Thyroid gland (tissue), 4 donors: ENCODE measurements at regions not wholly inside any gene's neighbourhood (a gene's known extent, or its start where the extent isn't known, plus 50 kb on each side); places are given as distances from the start of the nearest gene placed in this dataset.

ENCODE experiments used
- CTCF ChIP-seq, 6 experiments: fragments of 200-600 bp in 3 of 6; fragments of 450-650 bp in 3 of 6; sonication (generic) in 3 of 6; IDR thresholded peaks; one replicate each; pipeline ENCODE4 v1.5.1; 2016 to 2019; ENCODE audit warnings: antibody characterized with exemption in 6 of 6, mild to moderate bottlenecking in 2 of 6, inconsistent platforms in 1 of 6, moderate library complexity in 1 of 6
- POLR2A ChIP-seq, 2 donors: fragments of 450-650 bp; IDR thresholded peaks; one replicate each; pipeline ENCODE4 v1.6.1; 2017; ENCODE audit warnings: antibody characterized with exemption in 2 of 2, mild to moderate bottlenecking in 2 of 2, moderate library complexity in 1 of 2

GRCh38 chr21:43361127-43361492 lies 65.8 kb downstream of the SIK1 start:
- no peak for TF ChIP-seq CTCF (IDR thresholded peaks at IDR 0.05)
- no peak for TF ChIP-seq POLR2A (IDR thresholded peaks at IDR 0.05)
